ENCODE measurements at regions not wholly inside any gene's neighbourhood (a gene's known extent, or its start where the extent isn't known, plus 50 kb on each side); places are given as distances from the start of the nearest gene placed in this dataset.
A peak's percentile ranks its signal among the peaks of the same experiment; 100 is the strongest.

- no TSS peak for BruUV-seq (replicated peaks)
- H3K9ac ChIP-seq (replicated peaks; ENCODE audit: extremely low read depth, insufficient read depth, low read length), result no peak overlapping the region
- H4K20me1 ChIP-seq (replicated peaks; ENCODE audit: control insufficient read depth, extremely low read depth, insufficient read depth, low read length), result no peaks in the 10 kb centered on the region
- no peaks in the 10 kb centered on the region for H3K36me3 ChIP-seq (ENCODE audit: control insufficient read depth in 2 of 2, extremely low read depth in 1 of 2, insufficient read depth in 2 of 2, low read length in 2 of 2)
- no peak overlapping the region for H3K4me3 ChIP-seq (replicated peaks in 1 of 3; ENCODE audit: insufficient read depth in 1 of 3, low read depth in 1 of 3, low read length in 3 of 3)
- H3K9me1 ChIP-seq (replicated peaks; ENCODE audit: control insufficient read depth, extremely low read depth, insufficient read depth, low read length), result no peaks in the 10 kb centered on the region
- H2AFZ ChIP-seq (ENCODE audit: low read depth, low read length), result no peak overlapping the region
- no peak for TF ChIP-seq FOS (IDR thresholded peaks at IDR 0.05; ENCODE audit: borderline replicate concordance, insufficient read depth, low read length)
- TF ChIP-seq JUN (IDR thresholded peaks at IDR 0.05; ENCODE audit: borderline replicate concordance, insufficient read depth, insufficient read length, low read depth), result no peak
- DNase-seq (ENCODE audit: low read depth, low spot score) (no peak), FAIRE-seq (no peak)
- H3K4me1 ChIP-seq (ENCODE audit: control insufficient read depth, extremely low read depth, insufficient read depth, low read length), result peaks cover 9% of the 10 kb centered on the region
- H3K4me2 ChIP-seq (ENCODE audit: insufficient read depth, low read length), result no peak overlapping the region
- dilution Hi-C loops (cut with MboI; ENCODE audit: extremely low pct_ligation_motif_present, low sequenced_read_pairs) (no loop called here), intact Hi-C loops (cut with micrococcal nuclease) (no loop called here)
- no peaks in the 10 kb centered on the region for H3K9me3 ChIP-seq (replicated peaks; ENCODE audit: control insufficient read depth, insufficient read depth, low read length)
- H3K79me2 ChIP-seq (ENCODE audit: control insufficient read depth, insufficient read depth, low read length), result no peaks in the 10 kb centered on the region
- no peak overlapping the region for H3K27ac ChIP-seq (ENCODE audit: insufficient read depth, low read depth, low read length)
- ChIA-PET POLR2A (no interaction called here), CTCF (interaction anchor here (1.6 kb wide), 1 partner anchor 18 kb away, joined by 3 read pairs; no protein-coding TSS in a partner anchor)
- no peaks in the 10 kb centered on the region for H3K27me3 ChIP-seq (ENCODE audit: control insufficient read depth in 2 of 2, insufficient read depth in 2 of 2, low read length in 2 of 2)
These were observed 57.3 kb upstream of the SGK1 start for GRCh38 chr6:134375220-134375580.

GRCh38 chr6:134374491-134375219 is 56.7 kb upstream of the SGK1 start:
- intact Hi-C loops (cut with micrococcal nuclease), result loop anchor here (5.0 kb wide), 1 partner anchor 197 kb away; no protein-coding TSS in a partner anchor

More at GRCh38 chr6:134374491-134375219, 56.7 kb upstream of the SGK1 start:
- no peaks in the 10 kb centered on the region for H3K79me2 ChIP-seq (ENCODE audit: control insufficient read depth, insufficient read depth, low read length)
- H4K20me1 ChIP-seq (replicated peaks; ENCODE audit: control insufficient read depth, extremely low read depth, insufficient read depth, low read length), result no peaks in the 10 kb centered on the region
- no TSS peak for BruUV-seq (replicated peaks)
- H2AFZ ChIP-seq (ENCODE audit: low read depth, low read length), result peak overlapping the region; percentile 54
- no peaks in the 10 kb centered on the region for H3K27me3 ChIP-seq (ENCODE audit: control insufficient read depth in 2 of 2, insufficient read depth in 2 of 2, low read length in 2 of 2)
- peaks cover 9% of the 10 kb centered on the region for H3K4me1 ChIP-seq (ENCODE audit: control insufficient read depth, extremely low read depth, insufficient read depth, low read length)
- no peak overlapping the region for H3K4me3 ChIP-seq (replicated peaks in 1 of 3; ENCODE audit: insufficient read depth in 1 of 3, low read depth in 1 of 3, low read length in 3 of 3)
- H3K27ac ChIP-seq (ENCODE audit: insufficient read depth, low read depth, low read length), result no peak overlapping the region
- no peak overlapping the region for H3K9ac ChIP-seq (replicated peaks; ENCODE audit: extremely low read depth, insufficient read depth, low read length)
- POLR2A ChIA-PET, result no interaction called here
- dilution Hi-C loops (cut with MboI; ENCODE audit: extremely low pct_ligation_motif_present, low sequenced_read_pairs), result no loop called here
- CTCF ChIA-PET, result interaction anchor here (1.1 to 1.6 kb wide), 2 partner anchors 18 to 61 kb away, joined by 3 read pairs; no protein-coding TSS in a partner anchor
- H3K9me1 ChIP-seq (replicated peaks; ENCODE audit: control insufficient read depth, extremely low read depth, insufficient read depth, low read length), result no peaks in the 10 kb centered on the region
- TF ChIP-seq CTCF (IDR thresholded peaks at IDR 0.05; ENCODE audit: extremely low read depth in 1 of 2, insufficient read depth in 1 of 2, low read depth in 1 of 2, low read length in 2 of 2) (no peak), MYC (IDR thresholded peaks at IDR 0.05; ENCODE audit: low read depth, low read length) (no peak), GATA2 (IDR thresholded peaks at IDR 0.05; ENCODE audit: insufficient read depth, insufficient read length, low read depth, low read length) (no peak), MAX (IDR thresholded peaks at IDR 0.05; ENCODE audit: insufficient read depth, insufficient read length) (no peak), POLR2A (IDR thresholded peaks at IDR 0.05; ENCODE audit: low read depth, low read length) (no peak)
- FAIRE-seq (no peak), DNase-seq (ENCODE audit: low read depth, low spot score) (peak; percentile 28)
- no peak overlapping the region for H3K4me2 ChIP-seq (ENCODE audit: insufficient read depth, low read length)
- H3K36me3 ChIP-seq (ENCODE audit: control insufficient read depth in 2 of 2, extremely low read depth in 1 of 2, insufficient read depth in 2 of 2, low read length in 2 of 2), result no peaks in the 10 kb centered on the region
- no peaks in the 10 kb centered on the region for H3K9me3 ChIP-seq (replicated peaks; ENCODE audit: control insufficient read depth, insufficient read depth, low read length)

Data from endothelial cell of umbilical vein (primary cell).